ENCODE measurements at regions not wholly inside any gene's neighbourhood (a gene's known extent, or its start where the extent isn't known, plus 50 kb on each side); places are given as distances from the start of the nearest gene placed in this dataset.

- TF ChIP-seq CTCF (IDR thresholded peaks at IDR 0.05) (no peak), POLR2A (IDR thresholded peaks at IDR 0.05) (no peak)
Observed at GRCh38 chr17:34173241-34173640, 81.8 kb upstream of the CCL2 start.

Measured in Peyer's patch (tissue), 4 donors.